HuH-7 (cell line): ENCODE measurements at regions not wholly inside any gene's neighbourhood (a gene's known extent, or its start where the extent isn't known, plus 50 kb on each side); places are given as distances from the start of the nearest gene placed in this dataset.
A peak's percentile ranks its signal among the peaks of the same experiment; 100 is the strongest.

Experiments
- DNase-seq: peaks from one replicate; pipeline ENCODE4 v3.0.0; 2011; ENCODE audit warnings: low spot score

DNA sequence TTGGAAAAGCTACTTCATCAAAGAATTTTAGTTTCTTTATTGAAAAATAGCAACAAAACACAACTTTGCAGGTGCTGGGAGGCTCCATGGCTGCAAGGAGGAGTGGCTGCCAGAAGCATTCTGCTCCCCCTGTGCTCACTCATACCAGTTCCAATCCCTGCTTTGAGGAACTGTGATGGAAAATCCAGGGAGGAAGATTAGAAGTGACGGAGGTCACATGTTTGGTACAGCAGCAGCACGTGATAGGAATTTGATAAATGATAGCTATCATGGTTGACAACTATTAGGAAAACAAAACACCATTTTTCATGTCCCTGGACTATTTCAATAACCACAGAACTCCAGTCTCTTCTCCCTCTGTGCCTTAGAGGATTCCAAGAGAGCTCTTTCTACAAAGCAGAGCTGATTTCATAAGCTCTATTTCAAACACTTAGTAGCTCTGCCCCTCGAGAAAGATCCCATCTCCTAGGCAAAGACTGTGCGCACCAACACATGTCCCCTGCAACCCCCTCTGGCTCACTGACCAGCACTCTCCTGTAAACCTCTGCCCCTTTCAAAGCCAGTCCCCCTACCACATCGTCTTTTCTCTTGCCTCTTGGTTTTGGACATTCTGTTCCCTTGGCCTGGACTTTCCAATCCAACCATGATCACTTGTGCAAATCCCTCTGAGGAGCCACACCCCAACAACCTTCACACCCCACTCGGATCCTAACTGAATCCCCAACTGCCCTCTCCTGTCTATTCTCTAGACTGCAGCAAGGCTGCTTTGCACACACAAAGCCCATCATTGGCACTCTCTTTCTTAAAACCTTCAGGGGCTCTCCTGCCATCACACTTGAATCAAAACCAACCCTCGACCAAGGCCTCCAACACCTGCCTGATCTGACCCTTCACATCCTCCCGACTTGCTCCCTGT lies 352.4 kb upstream of the PKDCC start:
- no peak for DNase-seq

DNA sequence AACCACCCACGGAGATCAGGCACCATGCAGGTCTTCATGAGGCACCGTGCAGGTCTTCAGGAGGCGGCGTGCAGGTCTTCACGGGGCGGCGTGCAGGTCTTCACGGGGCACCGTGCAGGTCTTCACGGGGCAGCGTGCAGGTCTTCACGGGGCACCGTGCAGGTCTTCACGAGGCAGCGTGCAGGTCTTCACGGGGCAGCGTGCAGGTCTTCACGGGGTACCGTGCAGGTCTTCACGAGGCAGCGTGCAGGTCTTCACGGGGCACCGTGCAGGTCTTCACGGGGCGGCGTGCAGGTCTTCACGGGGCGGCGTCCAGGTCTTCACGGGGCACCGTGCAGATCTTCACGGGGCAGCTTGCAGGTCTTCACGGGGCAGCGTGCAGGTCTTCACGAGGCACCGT lies 350.4 kb upstream of the PKDCC start:
- no peak for DNase-seq

DNA sequence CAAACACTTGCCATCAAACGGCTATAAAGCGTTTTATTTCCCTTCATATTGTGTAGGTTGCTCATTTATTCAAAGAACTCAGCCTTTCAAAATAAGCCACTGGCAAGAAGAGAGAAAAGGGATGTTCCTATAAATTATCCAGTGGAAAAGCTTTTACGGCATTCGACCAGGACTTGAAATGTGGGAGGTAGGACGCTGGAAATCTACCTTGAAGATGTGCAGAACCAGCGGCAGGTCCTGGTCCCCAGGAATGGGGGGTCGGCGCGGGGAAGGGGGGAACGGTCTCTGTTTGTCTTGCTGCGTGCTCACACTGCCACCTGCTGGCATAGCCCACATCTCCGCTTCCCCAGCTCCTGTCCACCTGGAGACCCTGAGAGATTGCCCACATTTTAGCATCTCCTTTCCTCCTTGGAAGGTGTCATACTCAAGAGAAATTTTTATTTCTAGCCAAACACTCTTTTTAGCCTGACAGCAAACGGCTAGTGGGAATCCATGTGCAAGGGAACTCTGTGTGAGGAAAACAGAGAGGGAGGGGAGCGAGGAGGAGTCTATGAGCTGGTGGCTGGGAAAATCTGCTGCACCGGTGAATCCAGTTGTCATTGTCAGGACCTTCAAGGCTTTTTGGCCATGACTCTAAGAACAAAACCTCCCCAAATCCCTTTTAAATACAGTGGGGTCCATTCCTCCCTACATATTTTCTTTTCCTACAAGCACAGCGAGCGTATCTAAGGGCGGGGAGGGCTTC lies 349.0 kb upstream of the PKDCC start:
- DNase-seq: peak; percentile 24

DNA sequence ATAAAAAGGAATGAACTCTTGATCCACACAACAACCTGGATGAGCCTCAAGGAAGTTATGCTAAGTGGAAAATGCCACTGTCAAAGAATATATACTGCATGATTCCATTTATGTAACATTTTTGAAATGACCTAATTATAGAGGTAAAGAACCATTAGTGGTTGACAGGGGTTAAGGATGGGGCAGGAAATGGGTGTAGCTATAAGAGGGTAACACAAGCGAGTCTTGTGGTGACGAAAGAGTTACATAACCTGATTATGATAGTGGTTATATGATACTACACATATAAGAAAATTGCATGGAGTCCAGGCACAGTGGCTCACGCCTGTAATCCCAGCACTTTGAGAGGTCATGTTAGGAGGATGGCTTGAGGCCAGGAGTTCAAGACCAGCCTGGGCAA lies 346.6 kb upstream of the PKDCC start:
- DNase-seq: no peak

DNA sequence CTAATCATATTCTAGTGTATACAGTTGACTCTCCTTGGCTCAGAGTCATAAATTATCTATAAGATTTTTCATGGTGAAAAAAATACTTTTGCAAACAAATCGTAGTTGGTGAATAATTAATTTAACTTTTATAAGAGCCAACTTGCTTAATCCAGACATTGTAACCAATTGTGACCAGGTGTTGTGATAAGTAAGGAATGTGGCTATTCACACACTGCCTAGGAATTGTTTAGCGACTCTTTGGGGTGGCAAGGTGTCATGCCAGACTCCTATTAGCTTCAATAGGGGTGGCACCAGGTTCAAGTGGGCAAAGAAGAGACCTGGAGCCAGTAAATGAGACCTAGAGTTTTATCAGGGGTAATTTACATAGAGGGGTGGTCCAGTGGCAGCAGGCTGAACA lies 344.7 kb upstream of the PKDCC start:
- no peak for DNase-seq

DNA sequence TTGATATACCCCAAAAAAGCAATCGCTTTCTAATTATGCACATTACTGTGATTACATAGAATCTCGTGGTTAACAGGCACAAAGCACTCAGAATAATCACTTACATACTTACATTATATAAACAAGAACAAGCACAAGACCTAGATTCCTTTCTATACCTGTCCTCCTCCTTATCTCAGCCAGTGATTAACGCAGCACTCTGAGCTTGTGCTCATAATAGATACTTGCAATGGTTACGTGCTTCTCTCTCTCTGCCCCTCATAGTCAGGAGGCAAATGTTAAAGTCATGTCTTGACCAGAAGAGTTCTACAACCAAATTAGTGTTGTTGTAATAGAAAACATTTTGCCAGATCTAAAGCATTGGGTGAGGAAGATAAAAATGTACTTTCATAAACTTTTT lies 342.2 kb upstream of the PKDCC start:
- DNase-seq: no peak

DNA sequence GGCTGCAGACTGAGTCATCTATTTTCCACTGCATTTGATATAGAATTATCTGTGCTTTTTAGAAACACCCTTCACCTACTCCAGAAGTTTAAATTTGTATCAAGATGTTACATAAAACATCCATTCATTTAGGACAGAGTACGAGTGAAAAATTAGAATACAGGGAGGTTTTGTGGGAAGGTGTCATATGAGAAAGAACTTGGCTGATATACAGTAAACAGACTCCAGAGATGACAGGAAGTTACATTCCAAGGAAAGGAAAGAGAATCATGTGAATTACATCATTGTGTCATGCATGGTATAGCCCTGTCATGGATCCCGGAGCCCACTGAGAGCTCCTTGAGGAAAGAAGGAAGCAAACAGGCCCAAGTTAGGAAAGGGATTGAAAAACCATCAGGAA lies 341.5 kb upstream of the PKDCC start:
- DNase-seq: no peak

DNA sequence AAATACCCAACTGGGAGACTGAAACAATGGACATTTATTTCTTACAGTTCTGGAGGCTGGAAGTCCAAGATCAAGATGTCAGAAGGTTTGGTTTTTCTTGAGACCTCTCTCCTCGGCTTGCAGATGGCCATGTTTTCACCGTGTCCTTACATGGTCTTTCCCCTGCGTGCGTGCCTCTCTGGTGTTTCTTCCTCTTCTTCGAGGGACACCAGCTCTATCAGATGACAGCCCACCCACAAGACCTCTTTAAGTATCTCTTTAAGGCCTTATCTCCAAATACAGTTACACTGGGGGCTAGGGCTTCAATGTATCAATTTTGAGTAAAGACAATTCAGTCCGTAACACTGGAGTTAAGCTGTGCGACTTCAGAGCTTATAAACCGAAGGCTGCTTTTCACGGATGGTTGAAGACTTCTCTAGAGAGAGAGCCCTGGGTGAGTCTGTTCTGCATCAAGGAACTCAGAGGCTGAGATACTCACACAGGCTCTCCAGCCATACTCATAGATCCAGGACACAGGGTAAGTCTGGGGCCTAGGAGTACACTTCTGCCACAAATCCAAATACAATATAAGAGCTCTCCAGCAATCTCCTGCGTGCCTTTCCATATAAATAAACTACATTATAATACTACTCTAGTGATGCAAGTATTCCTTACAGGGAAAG lies 339.9 kb upstream of the PKDCC start:
- DNase-seq: no peak

DNA sequence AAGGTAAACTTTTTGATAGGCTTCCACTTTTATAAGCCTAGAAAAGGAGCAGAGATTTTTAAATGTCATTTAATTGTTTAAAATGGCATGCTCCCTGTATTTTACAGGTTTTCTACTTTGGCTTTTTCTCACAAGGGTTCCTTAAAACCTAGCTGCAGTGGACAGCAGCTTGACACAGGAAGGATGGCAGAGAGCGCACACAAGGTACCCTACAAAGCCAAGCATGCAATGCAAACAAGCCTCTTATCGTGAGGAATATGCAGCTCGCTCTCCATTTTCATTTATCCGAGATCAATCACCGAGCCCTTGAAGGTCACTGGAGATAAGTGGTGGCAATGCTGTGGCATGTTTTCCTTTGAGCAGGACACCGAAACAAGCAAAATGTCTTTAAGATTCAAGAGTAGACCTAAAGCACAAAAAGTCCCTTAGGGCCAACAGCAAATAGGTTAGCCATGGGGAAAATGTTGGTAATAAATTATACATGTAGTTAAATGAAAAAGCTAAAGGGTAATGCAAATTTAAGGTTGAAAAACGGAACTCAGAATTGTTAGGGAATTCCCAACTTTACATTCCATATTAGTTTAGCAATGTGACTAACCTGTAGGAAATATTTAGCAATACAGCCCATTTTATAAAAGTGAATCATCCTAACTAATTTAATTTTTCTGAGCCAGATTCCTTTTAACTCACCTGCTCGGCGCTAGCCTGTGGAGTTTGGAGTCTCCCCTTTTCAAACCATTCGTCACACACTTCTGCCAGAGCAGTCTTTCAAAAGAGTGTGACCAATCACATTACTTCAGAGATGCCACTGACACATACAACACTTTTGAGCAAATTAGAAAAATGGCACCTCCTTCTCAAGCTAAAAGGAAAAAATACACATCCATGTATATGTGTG lies 337.9 kb upstream of the PKDCC start:
- DNase-seq: no peak

DNA sequence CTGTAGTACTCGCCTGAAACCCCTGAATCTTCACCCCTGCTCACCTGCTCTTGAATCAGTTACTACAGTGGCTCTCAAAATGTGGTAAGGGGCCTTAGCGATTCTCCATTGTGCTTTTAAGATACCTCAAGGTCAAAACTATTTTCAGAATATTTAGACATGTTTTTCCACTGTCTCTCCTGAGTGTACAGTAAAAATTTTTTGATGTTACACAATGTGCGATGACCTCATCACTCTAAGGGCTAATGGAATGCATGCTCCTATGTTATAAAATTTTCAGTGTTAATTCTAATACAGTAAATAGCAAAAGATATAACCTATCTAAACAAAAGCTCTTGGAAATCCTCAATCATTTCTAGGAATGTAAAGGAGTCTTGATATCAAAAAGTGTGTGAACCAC lies 336.9 kb upstream of the PKDCC start:
- DNase-seq: no peak

DNA sequence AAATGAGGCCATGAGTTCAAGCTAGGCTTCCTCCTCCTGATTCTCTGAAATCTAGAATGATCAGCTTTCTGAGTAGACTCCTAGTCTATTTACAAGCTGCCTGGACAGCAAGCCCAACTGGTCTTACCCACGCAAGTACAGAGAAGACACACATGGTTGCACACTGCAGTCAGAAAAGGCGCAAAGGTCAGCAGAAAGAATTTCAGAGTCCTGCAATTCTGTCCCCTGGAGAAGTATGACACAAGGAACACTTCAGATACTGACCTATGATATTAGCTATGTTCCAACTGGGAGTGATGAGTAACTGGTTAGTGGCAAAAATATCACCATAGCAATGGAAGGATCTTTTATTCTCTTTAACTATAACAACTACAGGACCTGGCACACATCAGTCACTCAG lies 336.1 kb upstream of the PKDCC start:
- no peak for DNase-seq

DNA sequence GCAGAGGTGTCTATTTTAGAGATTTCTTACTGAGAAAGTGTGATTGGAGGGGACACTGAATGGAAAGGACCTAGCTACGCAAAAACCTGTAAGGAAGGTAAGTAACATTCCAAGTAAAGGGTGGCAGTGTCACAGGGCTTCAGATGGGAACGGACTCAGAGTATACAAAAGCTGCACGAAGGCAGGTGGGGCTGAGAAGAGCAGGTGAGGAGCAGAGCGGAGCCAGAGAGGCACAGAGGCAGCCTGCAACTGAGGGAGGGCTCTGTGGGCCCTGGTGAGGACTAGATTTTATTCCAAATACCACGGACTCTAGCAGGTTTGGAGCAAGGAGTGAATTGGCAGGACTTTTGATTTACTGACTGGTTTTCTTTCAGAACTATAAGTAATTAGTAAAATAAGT lies 331.3 kb upstream of the PKDCC start:
- no peak for DNase-seq

DNA sequence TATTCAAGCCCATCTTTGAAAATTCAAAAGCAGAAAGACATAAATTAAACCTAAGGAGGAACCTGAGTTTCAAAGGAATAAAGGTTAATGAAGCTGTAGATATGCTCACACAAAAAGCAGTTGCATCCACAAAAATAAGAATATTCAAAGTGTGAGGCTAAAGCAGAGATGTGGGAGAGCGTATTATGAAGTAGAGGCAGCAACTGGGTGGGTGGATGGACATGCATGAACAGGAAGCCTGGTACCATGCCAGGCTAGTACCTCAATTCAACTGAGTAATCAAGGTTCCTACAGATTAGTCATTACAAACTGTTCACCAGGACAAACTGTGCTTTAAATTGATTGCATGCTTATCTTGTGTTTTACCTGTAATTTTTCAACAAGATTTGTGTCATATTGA lies 330.0 kb upstream of the PKDCC start:
- no peak for DNase-seq

DNA sequence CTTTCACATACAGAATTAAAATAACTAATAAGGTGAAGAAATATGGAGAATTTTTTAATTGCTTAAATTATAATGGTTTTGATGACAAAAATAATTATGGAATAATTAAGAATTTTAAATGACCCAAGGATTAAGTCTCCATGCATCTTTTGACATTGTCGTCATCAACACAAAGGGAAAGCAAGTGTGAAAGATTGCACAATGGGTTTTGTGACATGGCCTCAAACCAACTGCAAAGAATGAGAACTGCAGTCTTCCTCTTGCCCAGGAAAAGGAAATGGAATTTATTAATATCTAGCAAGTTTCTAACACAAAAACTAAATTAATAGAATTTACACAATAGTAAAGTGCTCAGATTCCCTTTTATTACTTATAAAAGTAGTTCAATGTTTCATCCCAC lies 329.1 kb upstream of the PKDCC start:
- DNase-seq: no peak

DNA sequence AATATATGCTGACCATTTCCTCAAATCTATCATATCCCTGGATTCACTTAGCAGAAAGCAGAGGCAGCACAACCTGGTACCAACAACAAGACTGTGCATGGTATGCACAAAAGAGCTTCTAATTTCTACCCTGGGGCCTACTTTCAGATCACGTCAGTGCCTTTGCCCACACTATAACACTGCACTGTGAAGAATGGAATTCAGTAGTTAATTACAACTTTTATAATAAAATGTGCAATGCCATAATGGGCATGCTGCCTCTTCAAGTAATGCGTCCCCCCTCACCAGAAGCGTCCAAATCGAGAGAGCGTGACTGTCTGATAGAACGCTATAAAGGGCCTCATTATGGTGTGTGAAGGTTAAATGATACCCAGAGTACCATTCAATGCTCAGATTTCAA lies 328.1 kb upstream of the PKDCC start:
- no peak for DNase-seq

DNA sequence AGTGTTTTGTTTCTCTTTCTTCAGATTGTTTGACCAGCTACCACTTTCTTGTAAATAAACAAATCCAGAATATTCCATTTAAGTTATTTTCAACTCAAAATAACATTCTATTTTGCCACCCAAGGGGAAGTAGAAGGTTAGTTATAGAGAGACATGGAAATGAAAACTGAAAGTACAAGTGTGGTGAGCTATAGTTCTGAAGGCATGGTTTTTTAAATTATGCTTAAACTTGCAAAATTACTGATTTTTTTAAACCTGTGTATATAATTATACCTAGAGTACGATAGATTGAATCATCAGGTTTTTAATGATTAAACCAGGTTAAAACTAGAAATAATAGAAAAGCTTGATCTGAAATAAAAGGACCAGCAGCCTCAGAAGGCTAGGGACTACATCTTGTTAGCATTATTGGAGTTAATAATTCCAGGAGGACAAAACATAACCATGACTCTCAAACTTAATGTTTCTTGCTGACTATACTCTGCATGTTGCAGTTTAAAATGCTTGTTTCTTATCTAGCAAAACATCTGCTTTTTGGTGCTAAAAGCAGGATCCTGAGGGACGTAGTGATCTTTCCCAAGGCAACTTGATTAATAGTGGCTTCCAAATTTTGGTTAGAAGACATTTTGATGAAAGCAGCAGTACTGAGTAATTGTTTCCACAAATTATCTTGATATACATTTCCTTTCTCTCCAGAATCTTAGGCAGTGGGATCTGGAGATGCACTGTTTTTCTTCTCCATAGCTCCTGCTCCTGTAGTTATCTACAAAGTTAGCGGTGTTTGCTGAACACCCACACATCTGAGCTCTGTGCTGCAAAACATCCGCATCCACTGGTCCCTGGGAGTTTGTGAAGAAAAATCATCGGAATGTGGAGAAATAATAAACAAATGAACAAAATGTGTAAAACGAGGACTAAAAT lies 327.2 kb upstream of the PKDCC start:
- DNase-seq: no peak

DNA sequence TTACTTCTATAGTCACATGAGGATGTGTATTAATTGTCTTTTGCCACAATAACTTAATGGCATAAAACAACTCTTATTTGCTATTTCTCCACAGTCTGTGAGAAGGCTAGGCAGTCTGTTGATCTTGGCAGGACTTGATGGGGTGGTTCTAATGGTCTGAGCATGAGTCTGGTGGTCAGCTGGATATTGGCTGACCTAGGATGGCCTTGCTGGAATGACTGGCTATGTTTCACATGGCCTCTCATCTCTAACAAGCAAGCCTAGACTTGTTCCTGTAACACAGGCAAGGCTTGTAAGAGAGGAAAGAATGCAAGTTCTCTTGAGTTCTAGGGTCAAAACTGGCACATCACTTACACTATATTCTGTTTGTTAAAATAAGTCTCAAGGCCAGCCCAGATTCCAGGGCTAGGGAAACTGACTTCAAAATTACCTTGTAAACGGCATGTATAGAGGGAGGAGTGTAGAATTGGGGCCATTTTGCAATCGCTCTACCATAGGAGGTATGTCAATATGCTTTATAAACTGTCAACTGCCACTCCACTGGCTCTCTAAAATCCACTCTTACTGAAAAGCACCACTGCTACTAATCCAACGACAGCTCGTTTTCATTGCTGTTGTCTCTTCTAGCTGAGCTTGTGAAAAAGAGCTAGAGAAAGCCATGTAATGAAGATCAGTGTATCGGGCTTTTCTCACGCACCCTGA lies 325.0 kb upstream of the PKDCC start:
- DNase-seq: no peak

DNA sequence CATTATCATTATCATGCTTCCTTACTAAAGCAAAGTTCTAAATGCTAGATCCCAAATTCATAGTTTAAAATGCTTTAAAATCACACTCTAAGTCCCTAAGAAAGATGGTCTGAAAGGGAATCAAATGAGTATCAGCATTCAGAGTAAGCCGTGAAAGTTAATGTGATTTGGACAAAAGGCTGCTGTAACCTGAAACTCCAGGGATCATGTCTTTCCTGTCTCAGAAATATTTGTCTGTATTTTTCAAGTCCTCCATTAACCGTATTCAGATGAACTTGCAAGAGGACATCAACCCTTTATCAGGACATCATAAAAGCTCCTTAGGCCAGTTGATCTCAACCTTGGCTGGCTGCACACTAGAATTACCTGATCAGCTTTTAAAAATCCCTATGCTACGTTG lies 324.3 kb upstream of the PKDCC start:
- DNase-seq: no peak

DNA sequence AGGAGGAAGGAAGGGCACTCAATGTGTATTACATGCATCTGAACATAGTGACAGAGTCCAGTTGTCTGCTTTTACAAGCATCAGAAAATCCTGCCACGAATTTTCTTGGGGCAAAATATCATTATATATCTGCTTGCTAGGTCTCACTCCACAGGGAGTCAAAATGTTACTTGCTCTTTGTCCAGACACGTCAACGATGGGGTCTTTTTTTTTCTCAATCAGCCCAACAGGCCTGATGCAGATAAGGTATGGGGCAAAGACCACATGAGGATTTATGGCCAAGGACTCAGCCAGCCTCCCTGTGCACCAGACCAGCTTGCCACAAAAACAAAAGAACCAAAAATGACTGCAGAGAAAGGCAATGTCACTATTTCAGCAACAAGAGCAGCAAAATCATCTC lies 323.4 kb upstream of the PKDCC start:
- DNase-seq: no peak

DNA sequence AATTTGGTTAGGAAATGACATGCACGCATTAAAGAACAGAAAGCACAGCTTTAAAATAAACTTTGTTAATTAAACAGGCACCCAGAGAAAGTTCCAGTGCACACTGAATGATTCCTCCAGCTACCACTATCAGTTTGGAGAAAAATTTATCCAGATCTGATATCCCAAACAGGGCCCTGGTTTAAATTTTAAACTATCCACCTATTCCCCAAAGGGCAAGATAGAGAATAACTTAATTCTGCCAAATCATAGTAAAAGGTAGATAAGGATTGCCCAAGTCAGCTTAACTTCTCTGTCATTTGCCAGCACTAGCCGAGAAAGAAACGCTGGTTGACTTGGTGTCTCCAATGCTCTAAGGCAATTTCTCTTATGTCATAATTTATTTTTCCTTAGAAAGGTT lies 321.9 kb upstream of the PKDCC start:
- DNase-seq: no peak
